Hepatic stellate cell (primary cell): ENCODE measurements at regions not wholly inside any gene's neighbourhood (a gene's known extent, or its start where the extent isn't known, plus 50 kb on each side); places are given as distances from the start of the nearest gene placed in this dataset.
"Not testable (repeated sequence)": the region's sequence is repeated elsewhere in the genome, so short reads cannot be mapped to it uniquely, and the experiment has no call there.

Source experiments
- DNase-seq: peaks from one replicate; pipeline ENCODE4 v3.0.0; 2011; ENCODE audit warnings: low spot score

DNA sequence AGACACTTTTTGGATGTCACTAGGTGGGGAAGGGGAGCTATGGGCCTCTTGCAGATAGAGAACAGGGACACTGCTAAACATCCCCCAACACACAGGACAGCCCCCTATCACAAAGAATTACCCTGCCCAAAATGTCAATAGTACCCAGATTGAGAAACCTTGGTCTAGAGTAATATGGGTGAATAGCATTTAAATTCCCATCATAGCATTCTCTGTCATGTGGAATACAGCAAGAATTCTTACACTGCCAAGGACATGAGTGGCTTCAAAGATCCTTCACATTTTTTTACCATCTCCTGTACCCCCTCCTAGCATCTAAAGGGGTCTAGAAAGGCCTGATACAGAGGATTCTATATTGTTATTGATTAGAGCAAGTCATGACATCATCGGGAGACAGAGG, 83.1 kb upstream of the SSTR4 start:
- DNase-seq, result no peak

DNA sequence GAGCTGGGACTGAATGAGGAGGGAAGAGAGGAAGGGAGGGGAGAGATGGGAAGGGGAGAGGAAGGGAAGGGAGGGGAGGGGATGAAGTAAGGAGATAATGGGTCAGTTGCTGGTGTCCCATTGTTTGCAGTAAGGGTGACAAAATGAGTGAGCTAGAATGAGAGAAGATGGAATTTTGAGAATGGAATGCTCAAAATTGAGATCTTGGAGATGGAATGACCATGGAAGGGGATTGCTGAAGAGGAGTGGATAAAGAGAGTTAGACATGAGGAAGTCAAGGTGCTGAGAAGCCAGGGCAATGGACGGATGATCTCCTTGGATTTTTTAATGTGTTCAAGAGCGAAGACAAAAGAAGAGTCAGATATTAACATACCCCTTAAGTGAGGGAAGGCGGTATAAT, 80.5 kb upstream of the SSTR4 start:
- DNase-seq, result no peak

DNA sequence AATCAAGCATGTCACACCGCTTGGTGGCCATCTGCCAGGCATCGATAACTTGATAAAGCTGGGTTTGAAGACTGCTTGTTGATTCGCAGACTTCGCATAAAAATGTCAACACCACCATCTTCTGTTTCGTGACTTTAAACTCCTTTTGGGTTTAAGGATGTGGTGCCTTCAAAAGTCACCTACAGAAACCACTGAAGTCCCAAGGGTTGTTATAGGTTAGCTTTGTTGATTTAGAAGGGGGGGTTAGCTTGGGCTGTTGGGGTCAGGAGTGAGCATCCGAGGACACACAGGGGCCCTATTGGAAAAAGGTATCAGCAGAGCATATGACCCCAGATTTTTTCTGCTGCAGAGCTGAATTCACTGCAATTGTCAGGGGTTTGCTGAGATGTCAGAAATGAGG, 76.7 kb upstream of the SSTR4 start:
- DNase-seq, result no peak

DNA sequence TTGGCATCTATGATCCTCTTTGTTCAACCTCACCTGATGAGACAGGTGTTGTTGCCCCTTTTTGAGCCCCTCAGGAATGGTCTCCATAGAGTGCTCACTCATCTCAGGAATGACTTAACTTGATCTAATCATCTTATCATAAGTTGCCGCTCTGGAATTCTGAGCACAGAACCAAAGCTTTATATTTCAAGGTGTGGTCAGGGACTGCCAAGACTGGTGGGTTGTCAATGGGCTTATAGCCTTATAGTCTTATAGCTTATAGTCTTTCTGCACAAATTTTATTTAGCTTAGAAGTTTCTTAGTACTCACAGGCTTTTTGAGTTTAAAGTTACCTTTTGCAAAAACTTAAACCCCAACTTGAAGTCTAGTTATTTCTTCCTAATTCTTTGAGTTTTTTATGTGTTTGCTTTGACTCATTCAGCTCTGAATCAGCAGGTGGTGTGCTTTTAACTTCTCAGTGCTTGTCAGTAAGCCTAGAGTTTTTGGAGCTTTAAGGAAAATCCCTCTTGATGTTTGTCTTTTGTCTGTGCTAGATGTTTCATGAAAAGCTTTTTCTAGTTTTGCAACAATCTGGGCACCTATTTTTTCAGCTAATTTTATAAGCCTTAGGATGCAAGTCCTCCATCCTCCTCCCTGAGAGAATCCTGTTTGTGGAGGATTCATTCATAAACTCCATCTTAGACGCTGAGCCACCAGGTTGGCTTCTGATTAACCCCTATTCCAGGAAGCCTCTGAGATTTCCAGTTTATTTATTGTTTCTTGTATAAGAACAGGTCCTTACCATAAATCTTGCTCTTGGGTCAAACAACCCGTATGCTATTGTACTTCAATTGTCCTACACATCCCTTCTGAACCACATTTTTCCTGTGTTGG, 72.3 kb upstream of the SSTR4 start:
- no peak for DNase-seq

DNA sequence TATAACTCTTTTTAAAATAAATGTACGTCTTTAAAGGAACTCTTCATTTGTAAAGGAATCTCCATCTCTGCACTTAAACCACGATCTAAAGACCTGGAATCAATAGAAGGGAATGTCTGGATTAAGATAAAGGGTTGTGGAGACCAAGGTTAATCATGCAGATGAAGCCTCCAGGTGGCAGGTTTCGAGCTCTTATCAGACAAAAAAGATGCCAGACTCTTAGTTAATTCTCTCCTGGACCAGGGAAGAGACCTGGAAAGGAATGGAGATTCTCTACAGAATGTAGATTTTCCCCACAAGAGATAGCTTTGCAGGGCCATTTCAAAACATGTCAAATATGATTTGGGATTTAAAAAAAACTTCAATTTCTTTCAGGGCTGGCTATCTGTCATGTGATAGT, 71.5 kb upstream of the SSTR4 start:
- DNase-seq, result no peak

DNA sequence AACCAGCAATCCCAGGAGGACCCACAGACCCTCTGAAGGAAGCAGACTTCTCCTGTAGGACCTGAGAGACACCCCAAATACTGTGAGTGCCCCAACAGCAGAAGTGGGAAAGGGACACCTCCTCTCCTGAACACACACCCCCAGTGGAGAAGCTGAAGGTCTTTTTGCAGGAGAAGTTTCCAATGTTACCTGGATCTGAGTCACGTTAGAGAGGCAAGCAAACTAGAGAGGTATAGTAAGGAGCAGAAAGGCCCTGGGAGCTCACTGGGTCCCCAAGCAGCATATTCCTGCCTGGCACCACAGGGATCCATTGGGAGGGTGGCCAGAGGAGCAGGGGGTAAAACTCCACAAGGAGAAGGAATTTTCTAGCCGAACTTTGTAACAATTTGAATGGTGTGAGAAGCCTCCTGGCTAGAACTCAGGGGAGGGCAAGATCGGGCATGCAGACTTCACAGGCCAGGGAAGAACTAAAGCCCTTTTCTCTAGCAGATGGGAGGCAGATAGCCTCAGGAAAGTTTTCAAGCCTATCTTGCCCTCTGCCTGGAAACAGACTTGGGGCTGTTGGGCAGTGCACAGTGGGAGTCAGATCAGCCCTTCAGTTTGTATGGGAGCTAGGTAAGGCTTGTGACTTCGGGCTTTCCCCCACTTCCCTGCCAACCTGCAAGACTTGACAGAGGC, 68.2 kb upstream of the SSTR4 start:
- DNase-seq, result no peak

DNA sequence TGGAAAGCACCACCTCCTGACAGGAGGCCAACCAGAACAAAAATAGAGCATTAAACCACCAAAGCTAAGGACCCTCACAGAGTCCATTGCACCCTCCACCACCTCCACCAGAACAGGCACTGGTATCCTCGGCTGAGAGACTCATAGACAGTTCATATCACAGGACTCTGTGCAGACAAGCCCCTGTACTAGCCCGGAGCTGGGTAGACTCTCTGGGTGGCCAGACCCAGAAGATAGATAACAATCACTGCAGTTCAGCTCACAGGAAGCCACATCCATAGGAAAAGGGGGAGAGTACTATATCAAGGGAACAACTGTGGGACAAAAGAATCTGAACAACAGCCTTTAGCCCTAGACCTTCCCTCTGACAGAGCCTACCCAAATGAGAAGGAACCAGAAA, 67.4 kb upstream of the SSTR4 start:
- DNase-seq, result not testable (repeated sequence)

DNA sequence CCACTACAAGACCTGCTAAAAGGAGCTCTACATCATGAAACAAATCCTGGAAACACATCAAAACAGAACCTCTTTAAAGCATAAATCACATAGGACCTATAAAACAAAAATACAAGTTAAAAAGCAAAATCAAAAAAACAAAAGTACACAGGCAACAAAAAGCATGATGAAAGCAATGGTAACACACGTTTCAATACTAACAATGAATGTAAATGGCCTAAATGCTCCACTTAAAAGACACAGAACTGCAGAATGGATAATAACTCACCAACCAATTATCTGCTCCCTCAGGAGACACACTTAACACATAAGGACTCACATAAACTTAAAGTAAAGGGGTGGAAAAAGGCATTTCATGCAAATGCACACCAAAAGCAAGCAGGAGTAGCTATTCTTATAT, 66.1 kb upstream of the SSTR4 start:
- not testable (repeated sequence) for DNase-seq

DNA sequence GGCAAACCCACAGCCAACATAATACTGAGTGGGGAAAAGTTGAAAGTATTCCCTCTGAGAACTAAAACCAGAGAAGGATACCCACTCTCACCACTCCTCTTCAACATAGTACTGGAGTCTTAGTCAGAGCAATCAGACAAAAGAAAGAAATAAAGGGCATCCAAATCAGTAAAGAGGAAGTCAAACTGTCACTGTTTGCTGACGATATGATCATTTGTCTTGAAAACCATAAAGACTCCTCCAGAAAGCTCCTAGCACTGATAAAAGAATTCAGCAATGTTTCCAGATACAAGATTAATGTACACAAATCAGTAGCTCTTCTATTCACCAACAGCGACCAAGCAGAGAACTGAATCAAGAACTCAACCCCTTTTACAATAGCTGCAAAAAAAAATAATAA, 64.0 kb upstream of the SSTR4 start:
- DNase-seq, result not testable (repeated sequence)

DNA sequence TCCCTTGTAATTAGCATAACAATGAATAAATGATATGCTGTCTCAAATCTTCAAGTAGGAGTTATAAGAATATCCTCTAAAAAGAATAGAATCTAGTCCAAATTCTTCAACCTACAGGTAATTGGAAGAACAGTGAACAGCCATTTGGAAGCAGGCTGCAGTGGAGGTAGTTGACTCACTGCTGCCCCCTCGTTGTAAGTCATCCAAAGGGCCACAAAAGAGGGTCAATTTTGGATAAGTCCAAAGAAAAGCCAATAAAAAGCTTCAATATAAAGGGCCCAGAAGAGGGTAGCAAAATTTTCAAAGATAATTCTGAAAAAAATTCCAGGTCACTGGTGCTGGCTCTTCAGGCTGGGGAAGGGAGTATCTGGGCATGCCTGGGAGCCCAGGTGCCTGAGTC, 60.8 kb upstream of the SSTR4 start:
- DNase-seq, result peak; percentile 18

DNA sequence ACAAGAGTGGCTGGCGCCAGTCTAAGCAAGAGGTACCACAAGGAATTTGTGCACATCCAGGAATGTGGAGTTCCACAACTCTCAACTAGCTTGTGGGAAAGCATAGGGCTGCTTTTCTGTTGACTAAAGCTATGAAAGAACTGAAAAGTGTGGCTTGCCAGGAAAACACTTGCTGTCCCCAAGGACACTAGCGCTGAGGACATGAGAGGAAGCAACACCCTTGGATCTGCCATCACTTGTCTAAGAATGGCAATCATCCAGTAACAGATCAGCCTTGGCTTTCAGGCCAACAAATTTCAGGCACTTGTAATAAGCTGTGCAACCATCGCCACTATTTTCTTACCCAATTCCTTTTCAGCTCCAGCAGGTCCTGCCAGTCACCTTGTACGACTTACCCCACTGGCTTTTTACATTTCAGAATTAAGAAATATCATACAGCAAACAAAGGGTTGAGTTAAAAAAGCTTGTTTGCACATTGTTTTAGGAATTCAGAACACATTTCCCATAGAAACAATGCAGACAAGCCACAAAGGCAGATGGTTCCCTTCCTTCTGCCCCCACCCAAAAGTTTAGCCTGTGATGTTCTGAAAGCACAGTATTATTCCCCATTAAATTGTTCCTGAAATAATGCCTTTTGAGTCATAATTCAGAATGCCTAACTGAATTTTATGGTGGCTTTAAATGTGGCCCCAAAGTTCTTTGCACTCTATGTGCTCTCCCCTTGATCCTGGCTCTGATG, 57.9 kb upstream of the SSTR4 start:
- no peak for DNase-seq

DNA sequence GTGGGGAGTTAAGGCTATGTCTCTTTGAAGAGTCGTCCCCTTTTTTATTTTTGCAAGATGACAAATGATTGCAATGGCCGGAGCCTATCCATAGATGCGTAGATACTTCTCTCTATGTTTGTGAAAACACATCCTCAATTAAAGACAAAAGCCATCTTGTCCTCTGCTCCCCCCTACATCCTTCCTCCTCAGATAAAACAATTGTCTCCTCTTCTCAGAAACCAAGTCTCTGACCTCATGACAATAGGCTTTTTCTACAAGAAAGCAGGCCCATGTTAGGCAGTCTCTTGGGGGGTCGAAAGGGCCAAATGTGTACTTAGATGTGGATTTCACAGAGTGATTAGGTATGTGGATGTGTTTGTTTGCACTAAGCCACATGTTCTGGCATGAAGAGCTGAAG, 51.1 kb upstream of the SSTR4 start:
- no peak for DNase-seq

DNA sequence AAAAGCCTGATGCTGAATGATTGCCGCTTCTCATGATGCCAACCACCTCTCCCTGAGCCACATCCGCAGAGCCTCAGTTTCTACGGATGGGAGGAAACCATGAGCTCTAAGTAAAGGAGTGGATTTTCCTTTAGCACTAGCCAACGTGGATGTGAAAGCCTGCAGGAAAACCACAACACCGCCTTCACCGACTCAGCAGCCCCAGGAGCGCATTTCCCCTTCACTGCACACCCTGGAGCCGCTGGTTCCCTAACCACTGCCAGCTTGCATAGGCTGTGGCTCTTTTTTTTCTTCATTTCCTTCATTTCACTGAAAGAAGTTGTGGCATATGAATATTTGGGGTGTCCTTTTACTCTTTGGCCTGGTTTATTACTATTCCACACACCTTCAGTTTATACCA, 50.5 kb upstream of the SSTR4 start:
- DNase-seq, result no peak

DNA sequence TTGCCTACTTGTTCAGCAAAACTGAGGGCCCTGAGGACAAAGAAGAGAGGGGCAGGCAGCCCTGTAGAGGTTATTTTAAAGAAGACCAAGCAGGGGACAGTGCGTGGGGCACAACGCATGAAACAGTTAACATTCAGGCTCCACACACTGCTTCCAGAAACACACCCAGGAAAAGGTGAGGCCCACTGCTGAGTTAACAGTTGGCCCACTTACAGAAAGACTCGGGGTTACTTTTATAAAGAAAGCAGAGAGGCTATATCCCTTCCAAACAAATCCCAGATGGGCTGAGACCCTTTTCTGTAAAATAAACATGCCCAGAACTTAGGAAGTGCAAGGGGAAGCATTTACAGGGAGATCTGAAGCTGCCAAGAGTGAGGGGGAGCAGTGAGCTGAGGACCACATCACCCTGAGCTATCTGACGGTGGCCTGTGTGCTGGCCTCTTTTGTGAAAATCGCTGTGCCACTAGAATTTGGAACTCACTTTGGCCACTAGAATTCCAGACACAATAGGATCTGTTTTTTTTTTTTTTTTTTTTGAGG, 49.8 kb upstream of the SSTR4 start:
- no peak for DNase-seq
